ENCODE measurements at regions not wholly inside any gene's neighbourhood (a gene's known extent, or its start where the extent isn't known, plus 50 kb on each side); places are given as distances from the start of the nearest gene placed in this dataset.
"Not testable (repeated sequence)": the region's sequence is repeated elsewhere in the genome, so short reads cannot be mapped to it uniquely, and the experiment has no call there.

GRCh38 chr1:120267894-120268551, 91.7 kb upstream of the SEC22B start:
- H3K27ac Mint-ChIP-seq; H3K4me3 Mint-ChIP-seq; H3K36me3 Mint-ChIP-seq; H3K9me3 Mint-ChIP-seq; H3K27me3 Mint-ChIP-seq; ATAC-seq (ENCODE audit: low read depth); DNase-seq; H3K4me1 Mint-ChIP-seq; POLR2A ChIA-PET: not testable (repeated sequence)

GRCh38 chr1:120264564-120264963, 88.2 kb upstream of the SEC22B start:
- H3K4me1 Mint-ChIP-seq; POLR2A ChIA-PET; ATAC-seq (ENCODE audit: low read depth); H3K9me3 Mint-ChIP-seq; H3K27ac Mint-ChIP-seq; H3K27me3 Mint-ChIP-seq; H3K4me3 Mint-ChIP-seq; H3K36me3 Mint-ChIP-seq; DNase-seq: not testable (repeated sequence)

- H3K36me3 Mint-ChIP-seq; H3K4me1 Mint-ChIP-seq; H3K4me3 Mint-ChIP-seq; H3K27ac Mint-ChIP-seq; POLR2A ChIA-PET; ATAC-seq (ENCODE audit: low read depth); H3K27me3 Mint-ChIP-seq; DNase-seq; H3K9me3 Mint-ChIP-seq: not testable (repeated sequence)
Measured at GRCh38 chr1:120262791-120263751, 86.8 kb upstream of the SEC22B start.

- H3K27me3 Mint-ChIP-seq, DNase-seq, H3K9me3 Mint-ChIP-seq, H3K4me1 Mint-ChIP-seq, POLR2A ChIA-PET, H3K4me3 Mint-ChIP-seq, H3K36me3 Mint-ChIP-seq, H3K27ac Mint-ChIP-seq: not testable (repeated sequence)
- ATAC-seq (ENCODE audit: low read depth): peak; percentile 47
Measured at GRCh38 chr1:120257778-120258105, 81.4 kb upstream of the SEC22B start.

GRCh38 chr1:120257064-120257777, 80.9 kb upstream of the SEC22B start:
- POLR2A ChIA-PET; H3K27me3 Mint-ChIP-seq; H3K27ac Mint-ChIP-seq; DNase-seq; H3K4me3 Mint-ChIP-seq; H3K36me3 Mint-ChIP-seq; H3K9me3 Mint-ChIP-seq; H3K4me1 Mint-ChIP-seq; ATAC-seq (ENCODE audit: low read depth): not testable (repeated sequence)

GRCh38 chr1:120250756-120251155, 74.4 kb upstream of the SEC22B start:
- ATAC-seq (ENCODE audit: low read depth); H3K27ac Mint-ChIP-seq; H3K9me3 Mint-ChIP-seq; POLR2A ChIA-PET; DNase-seq; H3K27me3 Mint-ChIP-seq; H3K4me1 Mint-ChIP-seq; H3K36me3 Mint-ChIP-seq; H3K4me3 Mint-ChIP-seq: not testable (repeated sequence)

GRCh38 chr1:120248726-120249427, 72.6 kb upstream of the SEC22B start:
- H3K9me3 Mint-ChIP-seq; H3K27me3 Mint-ChIP-seq; H3K27ac Mint-ChIP-seq; DNase-seq; H3K4me1 Mint-ChIP-seq; POLR2A ChIA-PET; H3K36me3 Mint-ChIP-seq; ATAC-seq (ENCODE audit: low read depth); H3K4me3 Mint-ChIP-seq: not testable (repeated sequence)

- DNase-seq; H3K27ac Mint-ChIP-seq; POLR2A ChIA-PET; H3K4me1 Mint-ChIP-seq; ATAC-seq (ENCODE audit: low read depth); H3K36me3 Mint-ChIP-seq; H3K27me3 Mint-ChIP-seq; H3K4me3 Mint-ChIP-seq; H3K9me3 Mint-ChIP-seq: not testable (repeated sequence)
Measured at GRCh38 chr1:120248203-120248602, 71.9 kb upstream of the SEC22B start.

- ATAC-seq (ENCODE audit: low read depth); DNase-seq; H3K27me3 Mint-ChIP-seq; H3K27ac Mint-ChIP-seq; H3K36me3 Mint-ChIP-seq; H3K4me1 Mint-ChIP-seq; H3K4me3 Mint-ChIP-seq; POLR2A ChIA-PET; H3K9me3 Mint-ChIP-seq: not testable (repeated sequence)
Measured at GRCh38 chr1:120243867-120244266, 67.5 kb upstream of the SEC22B start.

GRCh38 chr1:120242582-120242981, 66.3 kb upstream of the SEC22B start:
- H3K36me3 Mint-ChIP-seq; DNase-seq; H3K27me3 Mint-ChIP-seq; POLR2A ChIA-PET; H3K4me1 Mint-ChIP-seq; H3K27ac Mint-ChIP-seq; H3K4me3 Mint-ChIP-seq; H3K9me3 Mint-ChIP-seq; ATAC-seq (ENCODE audit: low read depth): not testable (repeated sequence)

- DNase-seq; H3K4me3 Mint-ChIP-seq; H3K4me1 Mint-ChIP-seq; H3K27me3 Mint-ChIP-seq; H3K27ac Mint-ChIP-seq; ATAC-seq (ENCODE audit: low read depth); H3K36me3 Mint-ChIP-seq; POLR2A ChIA-PET; H3K9me3 Mint-ChIP-seq: not testable (repeated sequence)
Measured at GRCh38 chr1:120241868-120242267, 65.5 kb upstream of the SEC22B start.

- H3K9me3 Mint-ChIP-seq; H3K4me3 Mint-ChIP-seq; POLR2A ChIA-PET; ATAC-seq (ENCODE audit: low read depth); H3K36me3 Mint-ChIP-seq; DNase-seq; H3K4me1 Mint-ChIP-seq; H3K27ac Mint-ChIP-seq; H3K27me3 Mint-ChIP-seq: not testable (repeated sequence)
Measured at GRCh38 chr1:120240181-120240580, 63.9 kb upstream of the SEC22B start.

- H3K4me3 Mint-ChIP-seq; H3K27ac Mint-ChIP-seq; POLR2A ChIA-PET; H3K4me1 Mint-ChIP-seq; H3K27me3 Mint-ChIP-seq; ATAC-seq (ENCODE audit: low read depth); H3K36me3 Mint-ChIP-seq; DNase-seq; H3K9me3 Mint-ChIP-seq: not testable (repeated sequence)
Measured at GRCh38 chr1:120239351-120239750, 63.0 kb upstream of the SEC22B start.

All from activated naive CD8-positive, alpha-beta T cell treated with anti-CD3 and anti-CD28 coated beads, Interleukin-2, amount 10 ng/mL, durations not matched to agents 7 days and 5 days (primary cell).